ENCODE measurements at regions not wholly inside any gene's neighbourhood (a gene's known extent, or its start where the extent isn't known, plus 50 kb on each side); places are given as distances from the start of the nearest gene placed in this dataset.

DNA sequence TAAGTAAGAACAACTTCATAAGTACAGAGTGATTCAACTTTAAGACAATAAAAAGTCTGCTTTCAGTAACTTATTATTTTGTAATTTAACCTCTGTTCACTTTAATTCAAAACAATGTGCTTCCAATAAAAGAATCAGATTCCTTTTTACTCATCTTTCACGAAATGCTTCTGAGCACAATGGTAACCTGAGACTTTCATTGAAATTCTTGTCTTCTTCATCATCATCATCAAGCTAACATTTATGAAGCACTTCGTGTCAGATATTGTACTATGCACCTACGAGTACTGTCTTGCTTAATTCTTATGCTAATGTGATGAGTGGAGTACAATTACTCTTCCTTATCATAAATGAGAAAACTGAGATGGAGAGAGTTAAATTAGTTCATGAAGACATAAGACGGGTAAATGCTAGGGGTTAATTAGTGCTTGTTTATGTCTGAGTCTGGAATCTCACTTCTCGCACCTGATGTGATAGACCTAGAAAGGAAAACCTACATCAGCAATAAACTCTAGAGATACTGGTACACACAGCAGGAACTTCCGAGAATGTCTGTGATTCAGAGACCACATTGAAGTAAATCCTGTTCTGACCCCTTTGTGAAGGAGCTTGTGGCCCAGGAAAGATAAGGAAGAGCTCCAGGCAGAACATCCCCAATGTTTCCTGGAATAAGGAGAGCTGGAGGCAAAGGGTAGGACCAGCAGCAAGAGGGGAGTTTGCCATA lies 227.6 kb upstream of the ETAA1 start:
- Mint-ChIP-seq H3K4me3 (ENCODE audit: low read depth) (no peak overlapping the region), H3K9me3 (ENCODE audit: low read depth) (peaks cover 9% of the 10 kb centered on the region), H3K27ac (no peak overlapping the region), H3K36me3 (ENCODE audit: insufficient read depth) (peaks cover 10% of the 10 kb centered on the region), H3K4me1 (ENCODE audit: low read depth) (peaks cover 17% of the 10 kb centered on the region), H3K27me3 (no peaks in the 10 kb centered on the region)
- TF ChIP-seq, protein P1, sequence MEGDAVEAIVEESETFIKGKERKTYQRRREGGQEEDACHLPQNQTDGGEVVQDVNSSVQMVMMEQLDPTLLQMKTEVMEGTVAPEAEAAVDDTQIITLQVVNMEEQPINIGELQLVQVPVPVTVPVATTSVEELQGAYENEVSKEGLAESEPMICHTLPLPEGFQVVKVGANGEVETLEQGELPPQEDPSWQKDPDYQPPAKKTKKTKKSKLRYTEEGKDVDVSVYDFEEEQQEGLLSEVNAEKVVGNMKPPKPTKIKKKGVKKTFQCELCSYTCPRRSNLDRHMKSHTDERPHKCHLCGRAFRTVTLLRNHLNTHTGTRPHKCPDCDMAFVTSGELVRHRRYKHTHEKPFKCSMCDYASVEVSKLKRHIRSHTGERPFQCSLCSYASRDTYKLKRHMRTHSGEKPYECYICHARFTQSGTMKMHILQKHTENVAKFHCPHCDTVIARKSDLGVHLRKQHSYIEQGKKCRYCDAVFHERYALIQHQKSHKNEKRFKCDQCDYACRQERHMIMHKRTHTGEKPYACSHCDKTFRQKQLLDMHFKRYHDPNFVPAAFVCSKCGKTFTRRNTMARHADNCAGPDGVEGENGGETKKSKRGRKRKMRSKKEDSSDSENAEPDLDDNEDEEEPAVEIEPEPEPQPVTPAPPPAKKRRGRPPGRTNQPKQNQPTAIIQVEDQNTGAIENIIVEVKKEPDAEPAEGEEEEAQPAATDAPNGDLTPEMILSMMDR (IDR thresholded peaks at IDR 0.05; ENCODE audit: unreplicated experiment), result no peak
- DNase-seq (ENCODE audit: low spot score, unreplicated experiment), result no peak

DNA sequence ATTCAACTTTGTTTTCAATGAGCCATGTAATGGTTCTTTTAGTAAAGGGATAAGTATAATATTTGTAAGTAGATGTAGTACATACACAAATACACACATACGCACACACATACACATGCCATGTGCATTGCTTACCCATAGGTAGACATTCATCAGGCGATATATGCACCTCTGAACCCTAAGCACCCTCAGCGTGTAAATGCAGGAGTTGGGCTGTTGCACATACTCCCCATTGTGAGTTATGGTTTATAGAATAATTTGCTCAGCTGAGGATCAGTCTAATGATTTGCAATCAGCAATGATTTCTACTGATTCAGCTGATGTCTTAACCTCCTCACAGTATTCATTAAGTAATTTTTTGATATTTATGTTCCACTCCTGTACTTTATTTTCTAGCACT lies 217.6 kb upstream of the ETAA1 start:
- TF ChIP-seq, protein P1 (IDR thresholded peaks at IDR 0.05; ENCODE audit: unreplicated experiment), result no peak
- Mint-ChIP-seq H3K4me3 (ENCODE audit: low read depth) (no peak overlapping the region), H3K36me3 (ENCODE audit: insufficient read depth) (peaks cover 40% of the 10 kb centered on the region), H3K27ac (no peak overlapping the region), H3K27me3 (no peaks in the 10 kb centered on the region), H3K9me3 (ENCODE audit: low read depth) (peaks cover 3% of the 10 kb centered on the region), H3K4me1 (ENCODE audit: low read depth) (peaks cover 3% of the 10 kb centered on the region)
- DNase-seq (ENCODE audit: low spot score, unreplicated experiment), result no peak

DNA sequence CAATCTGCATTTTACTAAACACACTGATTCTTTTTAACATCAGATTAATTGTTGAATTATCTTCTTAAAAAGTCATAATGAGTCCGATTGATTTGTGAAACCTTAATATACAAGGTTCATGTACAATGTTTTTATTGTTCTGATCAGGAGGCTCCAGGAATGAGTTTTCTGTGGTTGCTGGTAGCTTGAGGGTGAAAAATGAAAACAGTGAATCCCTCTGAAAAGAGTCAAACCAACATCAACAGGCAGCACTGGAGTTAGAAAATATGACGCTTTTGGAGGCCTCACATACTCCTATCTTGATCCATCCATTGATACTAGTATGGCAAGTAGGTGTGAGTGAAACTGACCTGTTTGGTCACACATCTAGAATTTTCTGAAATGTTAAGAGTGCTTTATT lies 216.3 kb upstream of the ETAA1 start:
- H3K27me3 Mint-ChIP-seq, result no peaks in the 10 kb centered on the region
- no peak overlapping the region for H3K27ac Mint-ChIP-seq
- TF ChIP-seq, protein P1 (IDR thresholded peaks at IDR 0.05; ENCODE audit: unreplicated experiment), result no peak
- no peak for DNase-seq (ENCODE audit: low spot score, unreplicated experiment)
- peaks cover 45% of the 10 kb centered on the region for H3K36me3 Mint-ChIP-seq (ENCODE audit: insufficient read depth)
- no peak overlapping the region for H3K4me3 Mint-ChIP-seq (ENCODE audit: low read depth)
- peaks cover 3% of the 10 kb centered on the region for H3K9me3 Mint-ChIP-seq (ENCODE audit: low read depth)
- H3K4me1 Mint-ChIP-seq (ENCODE audit: low read depth), result peaks cover 3% of the 10 kb centered on the region

DNA sequence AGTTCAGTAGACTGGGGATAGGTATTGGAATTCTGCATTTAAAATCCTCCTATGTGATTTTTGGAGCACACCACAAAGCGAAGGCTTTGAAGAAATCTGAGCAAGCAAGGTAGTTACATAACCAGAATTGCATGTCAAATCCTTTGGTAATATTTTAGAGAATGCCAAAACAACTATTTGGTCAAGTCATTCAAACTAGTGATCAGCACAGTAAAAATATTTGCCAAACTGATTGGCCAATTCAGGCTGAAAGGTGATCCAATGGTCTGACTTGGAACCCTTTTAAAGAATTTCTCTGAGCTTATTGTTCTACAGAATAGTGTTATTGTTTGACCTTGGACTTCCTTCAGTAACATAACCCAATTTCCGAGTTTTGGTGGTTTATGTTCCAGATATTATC lies 214.2 kb upstream of the ETAA1 start:
- TF ChIP-seq, protein P1 (IDR thresholded peaks at IDR 0.05; ENCODE audit: unreplicated experiment), result no peak
- H3K4me3 Mint-ChIP-seq (ENCODE audit: low read depth), result no peak overlapping the region
- H3K4me1 Mint-ChIP-seq (ENCODE audit: low read depth), result peaks cover 3% of the 10 kb centered on the region
- H3K36me3 Mint-ChIP-seq (ENCODE audit: insufficient read depth), result peaks cover 54% of the 10 kb centered on the region
- no peak for DNase-seq (ENCODE audit: low spot score, unreplicated experiment)
- H3K9me3 Mint-ChIP-seq (ENCODE audit: low read depth), result peaks cover 9% of the 10 kb centered on the region
- no peak overlapping the region for H3K27ac Mint-ChIP-seq
- H3K27me3 Mint-ChIP-seq, result no peaks in the 10 kb centered on the region

DNA sequence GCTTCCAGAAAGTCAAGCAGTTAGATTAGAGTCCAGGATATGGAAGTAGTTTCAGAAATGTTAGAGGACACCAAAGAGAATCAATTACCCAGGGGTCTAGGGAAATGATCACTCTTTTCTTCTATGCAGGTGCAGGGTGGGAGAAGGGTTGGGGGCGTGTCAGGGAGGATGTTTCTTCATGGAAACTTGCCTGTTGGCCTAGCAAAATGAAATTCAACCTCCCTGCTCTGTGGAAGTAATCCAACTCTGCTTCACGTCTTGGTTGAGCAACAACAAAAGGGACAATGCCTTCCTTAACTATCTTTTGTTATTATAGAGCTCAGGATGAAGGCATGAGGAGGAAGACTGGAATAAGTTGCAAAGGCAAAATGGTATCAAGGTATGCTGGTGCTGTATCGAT lies 210.8 kb upstream of the ETAA1 start:
- H3K27ac Mint-ChIP-seq, result no peak overlapping the region

More for the DNA sequence above, 210.8 kb upstream of the ETAA1 start:
- H3K27me3 Mint-ChIP-seq, result no peaks in the 10 kb centered on the region
- peaks cover 16% of the 10 kb centered on the region for H3K9me3 Mint-ChIP-seq (ENCODE audit: low read depth)
- DNase-seq (ENCODE audit: low spot score, unreplicated experiment), result no peak
- TF ChIP-seq, protein P1 (IDR thresholded peaks at IDR 0.05; ENCODE audit: unreplicated experiment), result no peak
- H3K4me3 Mint-ChIP-seq (ENCODE audit: low read depth), result no peak overlapping the region
- H3K36me3 Mint-ChIP-seq (ENCODE audit: insufficient read depth), result peaks cover 53% of the 10 kb centered on the region
- H3K4me1 Mint-ChIP-seq (ENCODE audit: low read depth), result peaks cover 3% of the 10 kb centered on the region
